ENCODE measurements at regions not wholly inside any gene's neighbourhood (a gene's known extent, or its start where the extent isn't known, plus 50 kb on each side); places are given as distances from the start of the nearest gene placed in this dataset.

DNA sequence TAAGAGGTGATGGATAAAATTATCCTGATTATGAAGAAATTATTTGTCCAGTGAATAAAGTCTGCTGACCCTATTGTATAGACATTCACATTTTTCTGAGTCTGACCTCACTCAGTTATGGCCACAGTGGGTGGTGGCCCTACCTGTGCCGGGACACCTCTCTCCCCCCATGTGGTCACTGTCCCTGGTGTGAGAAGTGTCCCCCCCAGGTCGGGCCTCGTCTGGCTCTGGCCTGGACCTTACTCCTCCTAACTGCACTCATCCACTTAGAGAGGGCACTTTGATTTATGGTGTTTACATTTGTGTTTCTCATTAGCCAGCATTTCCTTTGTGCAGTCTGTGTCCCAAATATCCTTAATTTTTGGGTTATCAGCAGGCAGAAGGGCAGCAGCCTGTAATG, 59.6 kb upstream of the ZNF32 start:
- H3K9ac ChIP-seq (ENCODE audit: low read depth in 1 of 2, low read length in 2 of 2), result no peak overlapping the region
- no peaks in the 10 kb centered on the region for H3K9me3 ChIP-seq (ENCODE audit: control insufficient read depth in 1 of 2, low read length in 2 of 2)
- H3K36me3 ChIP-seq (ENCODE audit: control insufficient read depth in 1 of 2, insufficient read depth in 2 of 2, low read length in 2 of 2), result no peaks in the 10 kb centered on the region
- H3K4me1 ChIP-seq (ENCODE audit: control insufficient read depth in 1 of 2, insufficient read depth in 2 of 2, low read length in 2 of 2), result no peaks in the 10 kb centered on the region
- no peaks in the 10 kb centered on the region for H3K27me3 ChIP-seq (ENCODE audit: control insufficient read depth in 1 of 2, insufficient read depth in 2 of 2, low read length in 2 of 2)
- no peak overlapping the region for H3K27ac ChIP-seq (ENCODE audit: low read depth, low read length)
- H3K4me3 ChIP-seq (ENCODE audit: low read depth in 1 of 2, low read length in 2 of 2), result no peak overlapping the region

DNA sequence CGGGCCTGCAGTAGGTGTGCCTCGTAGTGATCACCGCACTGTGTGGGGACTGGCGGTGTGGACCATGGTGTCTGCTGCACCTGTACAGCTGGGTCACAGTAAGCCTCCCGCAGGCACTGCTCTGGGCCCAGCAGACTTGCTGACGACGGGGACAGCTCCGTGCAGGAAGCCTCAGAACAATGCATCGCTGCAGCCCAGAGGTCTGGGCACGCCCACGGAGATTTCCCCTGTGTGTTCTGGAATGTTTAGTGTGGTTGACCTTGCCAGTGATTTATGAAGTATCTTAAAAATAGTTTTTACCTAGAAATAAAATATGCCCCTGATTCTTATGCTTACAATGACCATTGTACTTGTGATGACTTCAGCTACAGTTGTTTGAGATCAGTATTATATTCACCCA, 59.1 kb upstream of the ZNF32 start:
- H3K9ac ChIP-seq (ENCODE audit: low read depth in 1 of 2, low read length in 2 of 2), result no peak overlapping the region
- no peak overlapping the region for H3K27ac ChIP-seq (ENCODE audit: low read depth, low read length)
- no peak overlapping the region for H3K4me3 ChIP-seq (ENCODE audit: low read depth in 1 of 2, low read length in 2 of 2)
- H3K27me3 ChIP-seq (ENCODE audit: control insufficient read depth in 1 of 2, insufficient read depth in 2 of 2, low read length in 2 of 2), result no peaks in the 10 kb centered on the region
- no peaks in the 10 kb centered on the region for H3K9me3 ChIP-seq (ENCODE audit: control insufficient read depth in 1 of 2, low read length in 2 of 2)
- H3K4me1 ChIP-seq (ENCODE audit: control insufficient read depth in 1 of 2, insufficient read depth in 2 of 2, low read length in 2 of 2), result no peaks in the 10 kb centered on the region
- H3K36me3 ChIP-seq (ENCODE audit: control insufficient read depth in 1 of 2, insufficient read depth in 2 of 2, low read length in 2 of 2), result no peaks in the 10 kb centered on the region

DNA sequence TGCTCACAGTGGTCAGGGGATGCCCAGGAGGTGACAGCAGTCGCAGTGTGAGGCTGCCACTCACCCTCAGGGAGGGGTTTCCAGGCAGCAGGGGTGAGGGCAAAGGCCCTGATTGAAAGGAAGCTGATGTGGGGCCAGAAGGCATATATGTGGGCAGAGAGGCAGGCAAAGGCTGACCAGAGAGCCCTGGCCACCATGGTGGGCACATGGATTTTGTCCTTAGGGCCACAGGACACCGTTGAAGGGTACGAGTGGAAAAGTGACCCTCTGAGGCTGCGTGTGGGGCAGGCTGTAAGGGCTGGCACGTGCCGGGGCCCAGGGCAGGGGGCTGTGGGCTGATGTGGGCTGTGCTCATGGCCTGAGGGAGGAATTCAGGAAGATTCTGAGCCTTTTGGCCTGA, 57.5 kb upstream of the ZNF32 start:
- no peaks in the 10 kb centered on the region for H3K36me3 ChIP-seq (ENCODE audit: control insufficient read depth in 1 of 2, insufficient read depth in 2 of 2, low read length in 2 of 2)
- H3K4me1 ChIP-seq (ENCODE audit: control insufficient read depth in 1 of 2, insufficient read depth in 2 of 2, low read length in 2 of 2), result no peaks in the 10 kb centered on the region
- no peak overlapping the region for H3K27ac ChIP-seq (ENCODE audit: low read depth, low read length)
- no peaks in the 10 kb centered on the region for H3K27me3 ChIP-seq (ENCODE audit: control insufficient read depth in 1 of 2, insufficient read depth in 2 of 2, low read length in 2 of 2)
- no peak overlapping the region for H3K9ac ChIP-seq (ENCODE audit: low read depth in 1 of 2, low read length in 2 of 2)
- no peak overlapping the region for H3K4me3 ChIP-seq (ENCODE audit: low read depth in 1 of 2, low read length in 2 of 2)
- H3K9me3 ChIP-seq (ENCODE audit: control insufficient read depth in 1 of 2, low read length in 2 of 2), result no peaks in the 10 kb centered on the region

GRCh38 chr10:43703286-43703685, 54.6 kb upstream of the ZNF32 start:
- Histone ChIP-seq H3K36me3 (ENCODE audit: control insufficient read depth in 1 of 2, insufficient read depth in 2 of 2, low read length in 2 of 2) (no peaks in the 10 kb centered on the region), H3K4me3 (ENCODE audit: low read depth in 1 of 2, low read length in 2 of 2) (no peak overlapping the region), H3K9ac (ENCODE audit: low read depth in 1 of 2, low read length in 2 of 2) (no peak overlapping the region), H3K9me3 (ENCODE audit: control insufficient read depth in 1 of 2, low read length in 2 of 2) (no peaks in the 10 kb centered on the region), H3K27ac (ENCODE audit: low read depth, low read length) (no peak overlapping the region), H3K27me3 (ENCODE audit: control insufficient read depth in 1 of 2, insufficient read depth in 2 of 2, low read length in 2 of 2) (no peaks in the 10 kb centered on the region), H3K4me1 (ENCODE audit: control insufficient read depth in 1 of 2, insufficient read depth in 2 of 2, low read length in 2 of 2) (no peaks in the 10 kb centered on the region)

GRCh38 chr10:43702936-43703281, 54.2 kb upstream of the ZNF32 start:
- no peaks in the 10 kb centered on the region for H3K27me3 ChIP-seq (ENCODE audit: control insufficient read depth in 1 of 2, insufficient read depth in 2 of 2, low read length in 2 of 2)
- no peaks in the 10 kb centered on the region for H3K9me3 ChIP-seq (ENCODE audit: control insufficient read depth in 1 of 2, low read length in 2 of 2)
- no peaks in the 10 kb centered on the region for H3K4me1 ChIP-seq (ENCODE audit: control insufficient read depth in 1 of 2, insufficient read depth in 2 of 2, low read length in 2 of 2)
- no peak overlapping the region for H3K4me3 ChIP-seq (ENCODE audit: low read depth in 1 of 2, low read length in 2 of 2)
- H3K27ac ChIP-seq (ENCODE audit: low read depth, low read length), result no peak overlapping the region
- no peak overlapping the region for H3K9ac ChIP-seq (ENCODE audit: low read depth in 1 of 2, low read length in 2 of 2)
- no peaks in the 10 kb centered on the region for H3K36me3 ChIP-seq (ENCODE audit: control insufficient read depth in 1 of 2, insufficient read depth in 2 of 2, low read length in 2 of 2)

DNA sequence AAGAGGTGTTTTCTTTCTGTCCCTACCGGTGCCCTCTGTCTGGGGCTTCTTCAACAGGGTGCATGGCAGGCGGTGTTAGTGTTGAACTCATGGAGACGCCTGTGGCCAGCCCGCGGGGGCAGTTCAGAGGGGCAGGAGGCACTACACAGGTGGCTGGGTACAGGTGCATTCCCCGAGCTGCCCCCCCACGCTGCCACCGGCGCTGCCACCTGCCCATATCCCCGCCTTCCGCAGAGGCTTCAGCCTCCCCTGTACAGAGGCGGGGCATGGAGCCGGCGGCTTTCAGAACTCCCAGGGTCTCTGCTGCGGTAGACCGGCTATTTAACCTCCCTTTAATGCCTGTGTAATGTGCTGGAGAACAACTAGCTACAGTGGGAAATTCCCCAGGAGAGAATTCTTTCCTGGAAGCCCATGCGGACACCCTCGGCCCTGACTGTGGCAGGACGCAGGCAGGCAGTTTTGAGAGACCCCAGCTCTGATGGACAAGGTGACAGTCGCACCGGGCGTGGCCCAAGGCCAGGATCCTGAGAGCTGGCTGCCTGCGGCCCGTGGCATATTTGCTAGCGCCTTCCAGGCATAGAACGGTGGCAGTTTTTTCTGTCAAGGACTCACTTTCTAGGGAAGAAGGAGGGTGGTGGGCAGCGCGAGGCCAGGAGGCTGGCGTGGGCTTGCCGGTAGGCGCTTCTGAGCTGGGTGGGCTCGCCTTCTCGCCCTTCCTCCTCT, 53.7 kb upstream of the ZNF32 start:
- no peaks in the 10 kb centered on the region for H3K9me3 ChIP-seq (ENCODE audit: control insufficient read depth in 1 of 2, low read length in 2 of 2)
- no peaks in the 10 kb centered on the region for H3K36me3 ChIP-seq (ENCODE audit: control insufficient read depth in 1 of 2, insufficient read depth in 2 of 2, low read length in 2 of 2)
- H3K4me1 ChIP-seq (ENCODE audit: control insufficient read depth in 1 of 2, insufficient read depth in 2 of 2, low read length in 2 of 2), result no peaks in the 10 kb centered on the region
- H3K4me3 ChIP-seq (ENCODE audit: low read depth in 1 of 2, low read length in 2 of 2), result no peak overlapping the region
- H3K27ac ChIP-seq (ENCODE audit: low read depth, low read length), result no peak overlapping the region
- H3K9ac ChIP-seq (ENCODE audit: low read depth in 1 of 2, low read length in 2 of 2), result no peak overlapping the region
- no peaks in the 10 kb centered on the region for H3K27me3 ChIP-seq (ENCODE audit: control insufficient read depth in 1 of 2, insufficient read depth in 2 of 2, low read length in 2 of 2)

- Histone ChIP-seq H3K9ac (ENCODE audit: low read depth in 1 of 2, low read length in 2 of 2) (no peak overlapping the region), H3K27ac (ENCODE audit: low read depth, low read length) (no peak overlapping the region), H3K9me3 (ENCODE audit: control insufficient read depth in 1 of 2, low read length in 2 of 2) (no peaks in the 10 kb centered on the region), H3K4me3 (ENCODE audit: low read depth in 1 of 2, low read length in 2 of 2) (no peak overlapping the region), H3K27me3 (ENCODE audit: control insufficient read depth in 1 of 2, insufficient read depth in 2 of 2, low read length in 2 of 2) (no peaks in the 10 kb centered on the region), H3K4me1 (ENCODE audit: control insufficient read depth in 1 of 2, insufficient read depth in 2 of 2, low read length in 2 of 2) (no peaks in the 10 kb centered on the region), H3K36me3 (ENCODE audit: control insufficient read depth in 1 of 2, insufficient read depth in 2 of 2, low read length in 2 of 2) (no peaks in the 10 kb centered on the region)
Observed at GRCh38 chr10:43701295-43701694, 52.6 kb upstream of the ZNF32 start.

DNA sequence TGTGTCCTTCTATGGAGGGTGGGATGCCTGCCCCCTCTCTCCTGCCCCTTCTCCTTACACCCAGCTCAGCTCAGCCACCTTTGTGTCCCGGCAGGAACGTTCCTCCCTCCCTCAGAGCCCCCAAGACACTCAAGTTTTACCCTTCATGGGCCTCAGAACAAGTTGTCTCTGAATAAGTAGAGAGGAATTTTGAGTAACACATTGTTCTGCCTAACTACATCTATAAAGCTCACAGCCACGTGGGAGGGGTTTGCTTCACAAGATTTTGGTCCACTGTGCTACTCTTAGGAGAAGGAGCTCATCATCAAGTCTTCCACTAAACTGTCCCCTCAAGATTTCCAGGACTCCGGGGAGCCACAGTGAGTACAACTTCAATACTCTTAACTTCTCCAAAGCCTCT, 51.6 kb upstream of the ZNF32 start:
- Histone ChIP-seq H3K9ac (ENCODE audit: low read depth in 1 of 2, low read length in 2 of 2) (no peak overlapping the region), H3K27me3 (ENCODE audit: control insufficient read depth in 1 of 2, insufficient read depth in 2 of 2, low read length in 2 of 2) (no peaks in the 10 kb centered on the region), H3K9me3 (ENCODE audit: control insufficient read depth in 1 of 2, low read length in 2 of 2) (no peaks in the 10 kb centered on the region), H3K27ac (ENCODE audit: low read depth, low read length) (no peak overlapping the region), H3K4me3 (ENCODE audit: low read depth in 1 of 2, low read length in 2 of 2) (no peak overlapping the region), H3K36me3 (ENCODE audit: control insufficient read depth in 1 of 2, insufficient read depth in 2 of 2, low read length in 2 of 2) (no peaks in the 10 kb centered on the region), H3K4me1 (ENCODE audit: control insufficient read depth in 1 of 2, insufficient read depth in 2 of 2, low read length in 2 of 2) (no peaks in the 10 kb centered on the region)

DNA sequence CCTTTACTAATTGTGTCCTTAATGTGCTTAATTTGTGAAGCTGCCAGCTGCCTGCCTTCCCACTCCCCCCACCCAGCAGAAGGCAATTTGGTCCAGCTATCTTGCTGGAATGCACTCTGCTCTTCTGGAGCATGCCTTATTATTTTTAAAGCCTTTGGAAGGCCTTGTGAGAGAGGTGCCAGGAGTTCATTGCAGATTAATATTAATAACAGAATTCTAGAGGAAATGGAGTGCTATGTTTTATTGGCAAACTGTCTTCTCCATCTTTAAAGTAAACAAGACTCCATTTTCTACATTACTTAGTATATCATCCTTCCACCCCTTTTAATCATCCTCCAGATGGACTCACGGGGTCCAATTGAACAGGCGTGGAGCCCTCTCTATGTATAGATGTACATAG, 50.8 kb upstream of the ZNF32 start:
- no peaks in the 10 kb centered on the region for H3K27me3 ChIP-seq (ENCODE audit: control insufficient read depth in 1 of 2, insufficient read depth in 2 of 2, low read length in 2 of 2)

More for the DNA sequence above, 50.8 kb upstream of the ZNF32 start:
- Histone ChIP-seq H3K4me3 (ENCODE audit: low read depth in 1 of 2, low read length in 2 of 2) (no peak overlapping the region), H3K9ac (ENCODE audit: low read depth in 1 of 2, low read length in 2 of 2) (no peak overlapping the region), H3K27ac (ENCODE audit: low read depth, low read length) (no peak overlapping the region), H3K36me3 (ENCODE audit: control insufficient read depth in 1 of 2, insufficient read depth in 2 of 2, low read length in 2 of 2) (no peaks in the 10 kb centered on the region), H3K4me1 (ENCODE audit: control insufficient read depth in 1 of 2, insufficient read depth in 2 of 2, low read length in 2 of 2) (no peaks in the 10 kb centered on the region), H3K9me3 (ENCODE audit: control insufficient read depth in 1 of 2, low read length in 2 of 2) (no peaks in the 10 kb centered on the region)
